ENCODE measurements at regions not wholly inside any gene's neighbourhood (a gene's known extent, or its start where the extent isn't known, plus 50 kb on each side); places are given as distances from the start of the nearest gene placed in this dataset.

- TF ChIP-seq, protein P1, sequence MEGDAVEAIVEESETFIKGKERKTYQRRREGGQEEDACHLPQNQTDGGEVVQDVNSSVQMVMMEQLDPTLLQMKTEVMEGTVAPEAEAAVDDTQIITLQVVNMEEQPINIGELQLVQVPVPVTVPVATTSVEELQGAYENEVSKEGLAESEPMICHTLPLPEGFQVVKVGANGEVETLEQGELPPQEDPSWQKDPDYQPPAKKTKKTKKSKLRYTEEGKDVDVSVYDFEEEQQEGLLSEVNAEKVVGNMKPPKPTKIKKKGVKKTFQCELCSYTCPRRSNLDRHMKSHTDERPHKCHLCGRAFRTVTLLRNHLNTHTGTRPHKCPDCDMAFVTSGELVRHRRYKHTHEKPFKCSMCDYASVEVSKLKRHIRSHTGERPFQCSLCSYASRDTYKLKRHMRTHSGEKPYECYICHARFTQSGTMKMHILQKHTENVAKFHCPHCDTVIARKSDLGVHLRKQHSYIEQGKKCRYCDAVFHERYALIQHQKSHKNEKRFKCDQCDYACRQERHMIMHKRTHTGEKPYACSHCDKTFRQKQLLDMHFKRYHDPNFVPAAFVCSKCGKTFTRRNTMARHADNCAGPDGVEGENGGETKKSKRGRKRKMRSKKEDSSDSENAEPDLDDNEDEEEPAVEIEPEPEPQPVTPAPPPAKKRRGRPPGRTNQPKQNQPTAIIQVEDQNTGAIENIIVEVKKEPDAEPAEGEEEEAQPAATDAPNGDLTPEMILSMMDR (conservative IDR thresholded peaks at IDR 0.05; ENCODE audit: low read depth in 2 of 2) = no peak
- TF ChIP-seq POLR2AphosphoS5 (IDR thresholded peaks at IDR 0.05; ENCODE audit: low read depth) (no peak), EZH2 (IDR thresholded peaks at IDR 0.05; ENCODE audit: low read depth, unreplicated experiment) (no peak), ZNF114 (CRISPR knock-in tag; IDR thresholded peaks at IDR 0.05) (no peak)
These were observed 762.2 kb downstream of the ETS1 start (continued) for GRCh38 chr11:127825183-127825582.

DNA sequence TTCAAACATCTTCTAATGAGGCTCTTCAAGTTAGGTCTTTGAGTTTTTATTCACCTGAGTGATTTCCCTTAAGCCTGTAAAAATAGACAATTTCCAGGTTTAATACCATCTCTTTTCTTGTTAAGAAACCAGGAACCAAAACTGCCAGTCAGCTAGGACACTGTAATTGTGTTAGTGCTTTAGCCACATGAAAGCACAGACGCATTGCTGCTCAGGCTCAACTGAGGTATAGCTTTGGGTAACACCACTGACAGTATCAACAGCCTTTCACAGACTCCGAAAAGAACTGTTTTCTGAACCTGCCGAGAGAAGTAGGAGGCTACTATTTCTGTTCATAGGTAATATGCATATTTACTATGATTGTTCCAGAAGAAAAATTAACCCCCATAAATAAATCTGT lies 768.7 kb downstream of the ETS1 start:
- H3K4me1 Mint-ChIP-seq = peaks cover 20% of the 10 kb centered on the region; the same call in 2 of the 3 replicates
- ATAC-seq = no peak
- Histone ChIP-seq H3F3A (replicated peaks; ENCODE audit: low read depth) (no peaks in the 10 kb centered on the region), H3K4me1 (ENCODE audit: insufficient read depth) (peaks cover 10% of the 10 kb centered on the region; the same call in 1 of the 2 replicates), H3K4me3 (no peak overlapping the region), H3K36me3 (ENCODE audit: insufficient read depth) (no peaks in the 10 kb centered on the region), H3K4me2 (no peak overlapping the region), H3K27me3 (ENCODE audit: insufficient read depth) (no peaks in the 10 kb centered on the region), H2AFZ (no peak overlapping the region), H3K79me2 (replicated peaks; ENCODE audit: insufficient read depth) (no peaks in the 10 kb centered on the region), H3K9me2 (ENCODE audit: insufficient read depth) (peaks cover 2% of the 10 kb centered on the region; the same call in 1 of the 2 replicates), H3K27ac (ENCODE audit: low read depth) (no peak overlapping the region), H4K20me1 (replicated peaks; ENCODE audit: insufficient read depth) (no peaks in the 10 kb centered on the region)
- no peaks in the 10 kb centered on the region for H3K9me3 Mint-ChIP-seq
- DNase-seq (ENCODE audit: low spot score) = no peak
- peaks cover 4% of the 10 kb centered on the region for H3K27me3 Mint-ChIP-seq (ENCODE audit: insufficient read depth, low read depth, poor library complexity)
- no peak overlapping the region for H3K4me3 Mint-ChIP-seq
- H3K36me3 Mint-ChIP-seq (ENCODE audit: low read depth) = no peaks in the 10 kb centered on the region
- no peak overlapping the region for H3K27ac Mint-ChIP-seq
- TF ChIP-seq ZNF462 (CRISPR knock-in tag; IDR thresholded peaks at IDR 0.05) (no peak), POLR2AphosphoS5 (IDR thresholded peaks at IDR 0.05; ENCODE audit: low read depth) (no peak), CREB1 (CRISPR knock-in tag; IDR thresholded peaks at IDR 0.05; ENCODE audit: low read depth) (no peak), ZNF331 (CRISPR knock-in tag; IDR thresholded peaks at IDR 0.05; ENCODE audit: low read depth) (no peak), EZH2 (IDR thresholded peaks at IDR 0.05; ENCODE audit: low read depth, unreplicated experiment) (no peak), ZNF114 (CRISPR knock-in tag; IDR thresholded peaks at IDR 0.05) (no peak), STAT1 (IDR thresholded peaks at IDR 0.05; ENCODE audit: unreplicated experiment) (no peak), JUNB (IDR thresholded peaks at IDR 0.05; ENCODE audit: unreplicated experiment) (no peak), REST (IDR thresholded peaks at IDR 0.05; ENCODE audit: unreplicated experiment) (no peak), ETS1 (IDR thresholded peaks at IDR 0.05) (no peak), NANOG (IDR thresholded peaks at IDR 0.05; ENCODE audit: borderline replicate concordance) (no peak), EZH2phosphoT487 (IDR thresholded peaks at IDR 0.05; ENCODE audit: unreplicated experiment) (no peak)

All from GM23338 (cell line).